Stomach (tissue), 8 donors: ENCODE measurements at regions not wholly inside any gene's neighbourhood (a gene's known extent, or its start where the extent isn't known, plus 50 kb on each side); places are given as distances from the start of the nearest gene placed in this dataset.

Experiments
- DNase-seq, 2 donors: peaks; one replicate each; pipeline versions ENCODE4 v3.0.0 to v3.0.0-alpha.2; 2013 to 2019
- H3K27ac ChIP-seq, 5 donors: fragments of 200-600 bp in 4 of 5; sonication (generic) in 4 of 5; one replicate each; pipeline ENCODE4 v1.5.1; 2013 to 2019; ENCODE audit warnings: mild to moderate bottlenecking in 1 of 5, moderate library complexity in 1 of 5
- H3K27me3 ChIP-seq, 3 donors: fragments of 200-600 bp; sonication (generic); one replicate each; pipeline ENCODE4 v1.5.1; 2017 to 2019; ENCODE audit warnings: mixed run types in 1 of 3
- H3K36me3 ChIP-seq, 4 donors: fragments of 200-600 bp; sonication (generic); 1 replicate in 3 of 4; 2 replicates in 1 of 4; pipeline ENCODE4 v1.5.1; 2016 to 2019
- H3K4me1 ChIP-seq, 4 donors: fragments of 200-600 bp; sonication (generic); one replicate each; pipeline ENCODE4 v1.5.1; 2016 to 2019
- H3K4me3 ChIP-seq, 4 donors: fragments of 200-600 bp; sonication (generic) in 3 of 4; one replicate each; pipeline ENCODE4 v1.5.1; 2016 to 2019; ENCODE audit warnings: mild to moderate bottlenecking in 1 of 4
- H3K9me3 ChIP-seq, 4 donors: fragments of 200-600 bp; sonication (generic); one replicate each; pipeline ENCODE4 v1.5.1; 2016 to 2019
- EP300 ChIP-seq: sonication (generic); formaldehyde crosslinking; IDR thresholded peaks from one replicate; pipeline ENCODE4 v1.6.1; 2017; ENCODE audit warnings: antibody characterized with exemption
- POLR2A ChIP-seq, 4 donors: fragments of 450-650 bp; IDR thresholded peaks; one replicate each; pipeline ENCODE4 v1.6.1; 2016; ENCODE audit warnings: antibody characterized with exemption in 4 of 4, control low read depth in 2 of 4, mild to moderate bottlenecking in 1 of 4, moderate library complexity in 1 of 4
- POLR2AphosphoS5 ChIP-seq, 3 donors: sonication (generic); formaldehyde crosslinking; IDR thresholded peaks; one replicate each; pipeline ENCODE4 v1.6.1; 2016; ENCODE audit warnings: antibody characterized with exemption in 3 of 3
- WGBS, 5 donors: extraction: QIAGEN DNeasy Blood & Tissue Kit in 3 of 5; methylation state at CpG; one replicate each; pipeline versions ENCODE4 v1.1.5 to v1.1.7; 2013 to 2018; 5-methylcytosine and 5-hydroxymethylcytosine counted together
- intact Hi-C: fragments of 100-400 bp; cut with DNase I; formaldehyde crosslinking; loops from one replicate; pipeline ENCODE4 v1.15.1; 2023; ENCODE audit warnings: low total_unique reads
- TF ChIP-seq, protein P1 (sequence below), 7 experiments: fragments of 450-650 bp in 4 of 7; fragments of 200-600 bp in 3 of 7; sonication (generic) in 3 of 7; IDR thresholded peaks; one replicate each; pipeline ENCODE4 v1.5.1; 2016 to 2019; ENCODE audit warnings: antibody characterized with exemption in 7 of 7, control low read depth in 2 of 7, mild to moderate bottlenecking in 1 of 7
- donor health status: healthy with polysubstance abuse.
- donor health status: Bipolar disorder and iron deficiency.
- donor health status: healthy.

DNA sequence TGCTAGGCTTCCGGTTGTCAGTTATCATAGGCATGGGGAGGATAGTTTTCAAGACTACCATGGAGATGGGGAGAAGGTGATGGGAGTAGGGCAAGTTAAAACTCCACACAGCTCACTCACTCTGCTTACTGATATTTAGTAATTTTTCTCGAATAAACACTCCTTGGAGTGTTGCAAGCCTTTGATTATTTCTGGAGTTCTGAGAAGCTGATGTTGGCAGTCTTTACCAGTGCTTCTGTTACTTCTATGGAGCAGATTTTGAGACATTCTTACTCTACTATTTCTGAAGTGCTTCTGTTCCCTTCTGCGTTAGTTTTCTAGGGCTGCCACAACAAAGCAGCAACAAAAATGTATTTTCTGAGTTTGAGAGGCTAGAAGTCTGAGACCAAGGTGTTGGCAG lies 104.4 kb downstream of the CH25H start:
- Histone ChIP-seq H3K27ac (peak overlapping the region in 3 of 5 donors; percentile 14 to 72 (median 30)), H3K4me3 (no peak overlapping the region), H3K9me3 (peaks cover 0 to 5% (median 2%) of the 10 kb centered on the region in 4 donors), H3K36me3 (no peaks in the 10 kb centered on the region), H3K4me1 (peaks cover 0 to 4% (median 0%) of the 10 kb centered on the region in 4 donors), H3K27me3 (no peaks in the 10 kb centered on the region)
- WGBS, 5 donors, result 55 to 86% (median 74%) methylated on average over 3 of the region's 3 CpGs
- TF ChIP-seq, protein P1, sequence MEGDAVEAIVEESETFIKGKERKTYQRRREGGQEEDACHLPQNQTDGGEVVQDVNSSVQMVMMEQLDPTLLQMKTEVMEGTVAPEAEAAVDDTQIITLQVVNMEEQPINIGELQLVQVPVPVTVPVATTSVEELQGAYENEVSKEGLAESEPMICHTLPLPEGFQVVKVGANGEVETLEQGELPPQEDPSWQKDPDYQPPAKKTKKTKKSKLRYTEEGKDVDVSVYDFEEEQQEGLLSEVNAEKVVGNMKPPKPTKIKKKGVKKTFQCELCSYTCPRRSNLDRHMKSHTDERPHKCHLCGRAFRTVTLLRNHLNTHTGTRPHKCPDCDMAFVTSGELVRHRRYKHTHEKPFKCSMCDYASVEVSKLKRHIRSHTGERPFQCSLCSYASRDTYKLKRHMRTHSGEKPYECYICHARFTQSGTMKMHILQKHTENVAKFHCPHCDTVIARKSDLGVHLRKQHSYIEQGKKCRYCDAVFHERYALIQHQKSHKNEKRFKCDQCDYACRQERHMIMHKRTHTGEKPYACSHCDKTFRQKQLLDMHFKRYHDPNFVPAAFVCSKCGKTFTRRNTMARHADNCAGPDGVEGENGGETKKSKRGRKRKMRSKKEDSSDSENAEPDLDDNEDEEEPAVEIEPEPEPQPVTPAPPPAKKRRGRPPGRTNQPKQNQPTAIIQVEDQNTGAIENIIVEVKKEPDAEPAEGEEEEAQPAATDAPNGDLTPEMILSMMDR (IDR thresholded peaks at IDR 0.05), result no peak
- no peak for TF ChIP-seq POLR2A (IDR thresholded peaks at IDR 0.05)
- TF ChIP-seq POLR2AphosphoS5 (IDR thresholded peaks at IDR 0.05), result no peak
- no peak for TF ChIP-seq EP300
- DNase-seq, result no peak
- intact Hi-C loops, result no loop called here

DNA sequence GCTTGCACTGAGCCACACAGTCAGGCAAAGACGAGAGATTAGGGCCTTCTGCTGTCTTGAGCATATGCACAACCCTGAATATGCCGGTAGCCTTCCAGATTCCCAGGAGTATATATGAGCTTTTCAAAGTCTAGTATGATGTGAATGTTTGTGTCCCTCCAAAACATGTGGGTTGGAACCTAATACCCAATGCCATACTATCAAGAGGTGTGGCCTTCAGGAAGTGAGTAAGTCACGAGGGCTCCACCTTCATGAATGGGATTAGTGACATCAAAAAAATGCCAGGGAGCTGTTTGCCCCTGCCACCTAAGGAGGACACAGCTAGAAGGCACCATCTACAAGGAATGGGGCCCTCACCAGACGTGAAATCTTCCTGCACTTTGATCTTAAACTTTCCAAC lies 105.2 kb downstream of the CH25H start:
- no peak for TF ChIP-seq EP300
- no peak for TF ChIP-seq POLR2A (IDR thresholded peaks at IDR 0.05)
- TF ChIP-seq, protein P1 (IDR thresholded peaks at IDR 0.05), result no peak
- no peak for TF ChIP-seq POLR2AphosphoS5 (IDR thresholded peaks at IDR 0.05)
- 58 to 67% (median 65%) methylated on average over 4 of the region's 4 CpGs for WGBS, 5 donors

DNA sequence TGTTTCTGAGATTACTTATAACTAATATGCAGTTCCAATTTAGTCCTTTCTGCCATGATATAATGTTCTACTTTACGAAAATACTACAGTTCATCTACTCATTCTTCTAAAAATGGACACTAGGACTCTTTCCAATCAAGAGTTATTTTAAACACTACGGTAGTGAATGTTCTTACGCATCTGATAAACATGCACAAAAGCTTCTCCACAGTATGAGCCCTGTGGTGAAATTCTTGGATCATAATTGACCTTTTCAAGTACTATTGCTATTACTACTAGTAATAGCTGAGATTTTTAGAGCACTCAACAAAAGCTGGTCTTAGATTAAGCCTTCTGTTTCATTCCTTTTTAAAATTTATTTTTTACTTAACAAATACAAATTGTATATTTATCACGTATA lies 106.4 kb downstream of the CH25H start:
- no peak overlapping the region for H3K4me3 ChIP-seq
- TF ChIP-seq POLR2AphosphoS5 (IDR thresholded peaks at IDR 0.05) (peak in 2 of 3 donors; percentile 30 to 64), EP300 (no peak), POLR2A (IDR thresholded peaks at IDR 0.05) (no peak)
- 63 to 77% (median 67%) methylated on average over 4 of the region's 4 CpGs for WGBS, 5 donors
- DNase-seq, result no peak
- intact Hi-C loops, result no loop called here
- no peaks in the 10 kb centered on the region for H3K9me3 ChIP-seq
- peaks cover 0 to 4% (median 0%) of the 10 kb centered on the region in 4 donors for H3K4me1 ChIP-seq
- no peaks in the 10 kb centered on the region for H3K27me3 ChIP-seq
- H3K27ac ChIP-seq, result peak overlapping the region in 2 of 5 donors; percentile 13 to 56
- no peaks in the 10 kb centered on the region for H3K36me3 ChIP-seq

More for the DNA sequence above, 105.2 kb downstream of the CH25H start:
- no peak overlapping the region for H3K4me3 ChIP-seq
- H3K4me1 ChIP-seq, result peaks cover 0 to 4% (median 0%) of the 10 kb centered on the region in 4 donors
- no peaks in the 10 kb centered on the region for H3K36me3 ChIP-seq
- H3K9me3 ChIP-seq, result no peaks in the 10 kb centered on the region
- no peak for DNase-seq
- no peaks in the 10 kb centered on the region for H3K27me3 ChIP-seq
- intact Hi-C loops, result no loop called here
- H3K27ac ChIP-seq, result peak overlapping the region in 2 of 5 donors; percentile 30 to 72

DNA sequence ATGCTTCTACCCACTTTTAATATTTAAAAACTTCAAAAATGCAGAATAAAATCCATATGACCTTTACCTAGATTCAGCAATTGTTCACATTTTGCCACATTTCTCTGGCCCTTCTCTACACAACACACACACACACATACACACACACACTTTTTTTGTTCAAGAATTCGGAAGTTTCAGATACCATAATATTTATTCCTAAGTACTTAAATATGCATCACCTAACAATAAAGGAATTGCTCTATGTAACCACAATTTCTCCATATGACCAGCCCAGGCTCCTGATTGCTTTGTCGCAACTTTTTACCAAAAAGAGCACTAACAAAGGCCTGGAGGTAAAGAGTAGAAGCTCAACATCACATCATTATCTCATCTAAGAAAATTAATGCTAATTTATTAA lies 106.6 kb downstream of the FAS start:
- TF ChIP-seq, protein P1 (IDR thresholded peaks at IDR 0.05), result no peak
- TF ChIP-seq EP300 (no peak), POLR2A (IDR thresholded peaks at IDR 0.05) (no peak), POLR2AphosphoS5 (IDR thresholded peaks at IDR 0.05) (no peak)
- H3K27ac ChIP-seq, result no peak overlapping the region
- intact Hi-C loops, result no loop called here
- H3K4me3 ChIP-seq, result no peak overlapping the region
- H3K9me3 ChIP-seq, result no peaks in the 10 kb centered on the region
- no peaks in the 10 kb centered on the region for H3K36me3 ChIP-seq
- H3K27me3 ChIP-seq, result no peaks in the 10 kb centered on the region
- 87 to 99% (median 95%) methylated on average over 2 of the region's 2 CpGs for WGBS, 5 donors
- DNase-seq, result no peak
- peaks cover 0 to 4% (median 0%) of the 10 kb centered on the region in 4 donors for H3K4me1 ChIP-seq

DNA sequence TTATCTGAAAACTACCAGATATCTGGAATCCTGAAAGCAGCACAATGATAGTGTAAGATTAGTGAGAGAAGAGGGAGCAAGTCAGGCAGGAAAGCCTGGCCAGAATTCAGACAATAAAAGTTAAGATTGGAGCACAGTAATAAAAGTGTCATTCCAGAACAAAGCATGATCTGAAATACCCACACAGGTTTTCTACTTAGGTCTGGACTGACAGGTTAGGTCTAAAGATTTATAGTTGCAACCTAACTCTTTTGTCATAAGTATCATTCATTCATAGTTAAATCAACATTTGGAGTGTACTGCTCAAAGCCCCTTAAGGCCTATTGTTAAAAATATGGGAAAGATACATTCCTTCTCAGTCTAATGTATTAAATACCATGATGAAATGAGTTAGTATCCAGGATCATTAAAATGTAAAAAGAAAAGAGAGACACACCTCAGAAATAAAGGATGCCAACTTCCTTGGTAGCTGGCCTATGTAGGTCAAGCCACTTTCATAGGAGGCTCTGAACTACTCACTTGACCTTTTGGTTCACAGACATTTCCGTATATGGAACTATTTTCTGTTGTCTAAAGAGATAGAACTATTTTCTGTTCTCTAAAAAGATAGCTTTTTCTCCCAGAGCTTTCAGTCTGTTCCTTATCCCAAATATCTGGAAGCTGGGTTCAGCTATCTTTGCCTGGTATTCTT lies 105.2 kb downstream of the FAS start:
- intact Hi-C loops, result no loop called here
- no peaks in the 10 kb centered on the region for H3K9me3 ChIP-seq
- TF ChIP-seq POLR2A (IDR thresholded peaks at IDR 0.05) (no peak), POLR2AphosphoS5 (IDR thresholded peaks at IDR 0.05) (no peak), EP300 (no peak)
- TF ChIP-seq, protein P1 (IDR thresholded peaks at IDR 0.05), result no peak
- H3K4me1 ChIP-seq, result peaks cover 0 to 10% (median 1%) of the 10 kb centered on the region in 4 donors
- DNase-seq, result no peak
- no peak overlapping the region for H3K27ac ChIP-seq
- no peak overlapping the region for H3K4me3 ChIP-seq
- no peaks in the 10 kb centered on the region for H3K27me3 ChIP-seq
- 47 to 71% (median 68%) methylated on average over 1 of the region's 1 CpG for WGBS, 5 donors
- H3K36me3 ChIP-seq, result no peaks in the 10 kb centered on the region
